LHCN-M2 (cell line): ENCODE measurements at regions not wholly inside any gene's neighbourhood (a gene's known extent, or its start where the extent isn't known, plus 50 kb on each side); places are given as distances from the start of the nearest gene placed in this dataset.
A peak's percentile ranks its signal among the peaks of the same experiment; 100 is the strongest.

Experiments
- DNase-seq: peaks from one replicate; pipeline ENCODE4 v3.0.0-alpha.2; 2012; ENCODE audit warnings: low read depth

DNA sequence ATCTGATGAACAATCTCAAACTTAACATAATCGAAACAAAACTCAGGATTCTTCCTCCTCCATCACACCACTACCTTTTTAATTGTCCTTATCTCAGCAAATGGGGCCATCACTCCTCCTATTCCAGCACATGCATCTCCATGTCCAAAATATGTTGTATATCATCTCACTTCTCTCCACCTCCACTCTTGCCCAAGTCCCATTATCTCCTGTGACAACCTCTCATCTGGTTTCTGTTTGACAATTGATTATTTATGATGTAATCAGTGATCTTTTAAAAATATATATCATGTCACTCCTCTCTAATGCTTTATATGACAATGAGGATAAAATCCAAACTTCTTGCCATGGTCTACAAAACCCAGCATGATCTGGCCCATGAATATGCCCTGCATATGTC lies 200.8 kb upstream of the HMGA2 start:
- DNase-seq = no peak

DNA sequence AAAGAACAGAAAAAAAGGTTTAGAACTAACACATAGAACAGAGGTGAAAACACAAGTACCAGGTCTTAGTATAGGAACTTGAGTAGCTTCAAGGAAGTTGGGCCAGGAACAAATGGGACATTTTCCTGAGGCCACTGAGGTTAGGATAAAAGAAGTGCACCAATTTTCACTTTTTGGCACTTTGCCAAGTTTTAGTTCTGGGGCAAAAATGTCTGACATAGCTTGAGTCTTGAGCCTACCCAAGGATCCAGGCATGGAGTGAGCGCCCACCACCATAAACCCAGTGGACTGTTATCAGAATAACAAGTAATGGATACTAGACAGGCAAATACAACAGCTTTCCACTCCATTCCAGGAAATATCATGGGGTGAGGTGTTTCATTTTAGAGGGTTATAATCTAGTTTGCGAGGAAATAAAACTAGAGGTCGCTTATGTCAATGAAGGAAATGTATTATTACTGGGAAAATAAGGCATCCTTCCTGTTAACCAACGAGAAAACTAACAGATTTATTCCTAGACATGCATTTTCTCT lies 199.7 kb upstream of the HMGA2 start:
- no peak for DNase-seq

DNA sequence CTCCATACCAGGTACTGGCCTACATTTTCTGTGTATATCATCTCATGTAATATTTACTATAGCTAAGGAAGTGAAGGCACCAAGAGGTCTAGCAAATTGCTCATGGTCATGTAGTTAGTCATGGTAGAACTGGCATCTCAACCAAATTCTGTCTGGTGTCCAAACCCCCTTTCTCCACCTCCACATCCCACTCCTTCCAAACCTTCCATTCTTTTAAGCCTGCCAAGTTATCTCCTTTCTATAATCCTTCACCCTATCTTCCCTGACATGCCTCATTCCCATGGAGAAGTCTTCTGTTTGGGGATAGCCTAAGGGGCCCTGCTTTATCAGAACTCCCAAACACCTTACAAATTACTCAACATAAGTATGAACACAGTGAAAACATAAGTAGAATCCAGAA lies 196.2 kb upstream of the HMGA2 start:
- DNase-seq = no peak

DNA sequence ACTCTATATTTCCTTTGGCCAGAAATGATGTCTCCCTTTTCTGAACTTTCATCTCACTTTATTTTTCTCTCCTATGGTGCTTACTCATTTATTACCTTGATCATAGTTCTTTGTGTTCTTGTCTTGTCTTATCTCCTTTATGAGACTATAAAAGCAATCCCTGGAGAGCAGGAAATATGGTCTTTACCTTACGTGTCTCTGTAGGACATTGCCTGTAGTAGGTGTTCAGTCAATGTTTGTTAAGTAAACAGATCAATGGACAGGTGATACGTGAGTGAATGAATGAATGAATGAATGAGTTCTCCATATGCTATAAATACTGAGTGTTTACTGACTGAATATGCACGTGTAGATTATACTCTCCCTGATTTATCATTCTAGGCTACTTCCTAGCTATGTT lies 193.7 kb upstream of the HMGA2 start:
- DNase-seq = no peak

DNA sequence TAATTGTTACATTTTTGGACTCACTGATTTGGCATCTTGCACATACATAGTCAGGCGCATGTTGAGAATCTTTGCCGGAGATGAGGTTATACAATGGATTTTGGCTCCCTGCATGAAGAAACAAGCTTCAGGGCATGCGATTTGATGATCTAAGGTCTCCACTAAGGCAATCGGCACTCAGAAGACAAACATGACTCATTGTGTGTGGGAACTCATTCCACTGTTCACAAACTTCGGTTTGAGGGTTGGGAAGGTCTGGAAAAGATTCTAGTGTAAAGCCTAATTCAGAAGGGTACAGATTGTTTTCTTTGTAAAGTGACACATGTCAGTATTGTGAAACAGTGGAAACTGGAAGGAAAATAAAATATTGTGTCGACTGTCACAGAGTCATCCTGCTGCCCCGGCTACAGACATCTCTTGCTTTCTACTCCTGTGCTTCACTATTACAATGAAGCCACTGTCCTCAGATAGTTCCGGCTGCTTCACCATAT lies 192.6 kb upstream of the HMGA2 start:
- DNase-seq = peak; percentile 100

DNA sequence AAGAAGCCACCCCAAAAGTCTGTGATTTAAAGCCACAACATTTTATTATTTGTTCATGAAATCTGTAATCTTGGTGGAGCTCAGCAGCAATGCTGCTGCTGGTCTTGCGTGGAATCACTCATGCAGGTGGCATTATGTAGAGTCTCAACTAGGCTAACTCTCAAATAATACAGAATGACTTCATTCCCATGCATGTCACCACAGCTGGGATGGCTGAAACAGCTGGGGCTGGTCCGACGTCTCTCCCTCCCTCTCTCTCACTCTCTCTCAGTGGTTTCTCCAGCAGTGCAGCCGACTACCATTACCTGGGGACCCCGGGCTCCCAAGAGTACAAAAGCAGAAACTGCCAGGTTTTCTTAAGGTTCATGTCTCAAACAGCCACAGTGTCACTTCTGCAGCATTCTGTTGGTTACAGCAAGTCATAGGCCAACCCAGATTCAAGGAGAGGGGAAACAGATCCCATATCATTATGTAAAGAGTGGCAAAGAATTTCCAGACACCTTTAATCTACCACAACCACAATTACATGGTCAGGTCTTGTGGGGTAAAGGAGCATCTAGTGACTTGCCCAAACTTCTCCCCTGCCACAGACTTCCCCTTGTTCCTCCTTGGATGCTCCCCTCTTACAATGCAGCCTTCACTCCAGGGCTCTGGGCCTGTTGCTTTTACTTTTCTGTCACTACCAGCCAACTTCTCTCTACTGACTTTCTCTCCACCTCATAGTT lies 192.0 kb upstream of the HMGA2 start:
- DNase-seq = peak; percentile 82

DNA sequence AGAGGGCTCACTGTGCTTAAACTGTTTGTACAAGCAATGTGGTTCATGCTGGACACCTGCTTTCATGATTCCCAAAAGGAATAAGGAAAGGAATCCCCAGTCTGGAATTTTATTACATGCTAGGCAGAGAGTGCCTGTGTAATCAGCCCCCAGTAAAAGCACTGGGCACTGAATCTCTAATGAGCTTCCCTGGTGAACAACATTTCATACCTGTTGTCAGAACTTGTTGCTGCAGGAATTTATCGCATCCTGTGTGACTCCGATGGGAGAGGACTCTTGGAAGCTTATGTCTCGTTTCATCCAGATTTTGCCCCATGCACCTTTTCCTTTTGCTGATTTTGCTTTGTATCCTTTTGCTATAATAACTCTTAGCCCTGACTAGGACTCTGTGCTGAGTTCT lies 190.2 kb upstream of the HMGA2 start:
- no peak for DNase-seq

DNA sequence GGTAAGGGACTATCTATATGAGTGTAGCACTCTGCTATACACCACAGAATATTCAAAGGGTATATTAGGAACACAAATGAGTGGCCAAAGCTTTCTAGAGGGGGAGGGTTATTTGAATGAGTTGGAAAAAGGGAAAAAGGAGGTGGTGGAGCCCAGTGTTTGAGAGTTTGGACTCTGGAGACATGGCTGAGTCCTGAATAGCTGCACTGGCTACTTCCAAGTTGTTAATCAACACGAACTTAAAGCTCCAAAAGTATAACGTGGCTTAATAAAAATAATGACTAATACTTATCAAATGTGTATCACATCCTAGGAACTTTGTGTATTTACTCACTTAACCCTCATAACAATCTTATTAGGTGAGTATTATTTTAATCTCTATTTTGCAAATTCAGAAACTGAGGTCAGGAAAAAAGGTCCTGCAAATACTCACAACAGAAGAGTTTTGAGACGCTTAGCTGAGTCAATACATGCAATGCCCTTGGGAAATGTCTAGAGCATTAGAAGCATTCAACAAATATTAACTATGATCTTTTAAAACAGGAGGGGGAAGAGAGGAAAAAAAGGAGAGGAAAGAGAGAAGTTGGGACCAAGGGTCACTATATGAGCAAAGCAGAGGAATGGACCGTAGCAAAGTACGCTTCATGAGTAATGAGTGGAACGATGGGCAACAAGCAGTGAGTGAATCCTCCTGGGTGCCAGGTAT lies 189.5 kb upstream of the HMGA2 start:
- peak; percentile 68 for DNase-seq

DNA sequence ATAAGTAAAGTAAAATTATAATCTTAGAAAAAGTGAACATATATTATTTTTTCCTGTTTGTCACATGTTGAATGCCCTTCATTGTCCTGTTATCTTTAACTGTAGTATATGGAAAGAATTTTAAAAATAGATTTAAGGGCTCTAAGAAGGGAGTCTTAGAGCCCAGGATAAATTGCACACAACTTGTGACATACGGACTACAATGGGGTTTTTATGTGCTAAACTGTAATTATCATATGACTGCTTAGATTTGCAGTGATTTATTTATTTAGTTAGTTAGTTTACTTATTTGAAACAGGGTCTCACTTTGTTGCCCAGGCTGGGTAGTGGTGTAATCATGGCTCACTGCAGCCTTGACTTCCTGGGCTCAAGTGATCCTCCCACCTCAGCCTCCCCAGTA lies 187.8 kb upstream of the HMGA2 start:
- DNase-seq = no peak

DNA sequence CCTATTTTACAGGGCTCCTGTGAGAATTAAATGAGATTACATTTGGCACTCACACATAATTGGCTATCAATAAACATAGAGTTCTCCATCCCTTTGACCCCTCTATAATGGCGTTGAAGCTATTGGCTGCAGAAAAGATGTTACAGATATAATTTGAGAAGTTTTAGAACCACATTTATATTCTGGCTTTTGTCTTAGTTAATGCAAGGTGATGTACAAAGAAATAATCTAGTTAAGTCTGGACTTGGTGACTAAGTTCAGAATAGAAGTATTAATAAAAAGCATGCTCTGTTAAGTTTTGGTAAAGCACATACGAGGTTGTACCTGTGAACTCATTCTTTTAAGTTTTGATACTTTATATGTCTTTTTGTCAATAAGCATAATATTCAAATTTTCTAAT lies 187.1 kb upstream of the HMGA2 start:
- DNase-seq = no peak

DNA sequence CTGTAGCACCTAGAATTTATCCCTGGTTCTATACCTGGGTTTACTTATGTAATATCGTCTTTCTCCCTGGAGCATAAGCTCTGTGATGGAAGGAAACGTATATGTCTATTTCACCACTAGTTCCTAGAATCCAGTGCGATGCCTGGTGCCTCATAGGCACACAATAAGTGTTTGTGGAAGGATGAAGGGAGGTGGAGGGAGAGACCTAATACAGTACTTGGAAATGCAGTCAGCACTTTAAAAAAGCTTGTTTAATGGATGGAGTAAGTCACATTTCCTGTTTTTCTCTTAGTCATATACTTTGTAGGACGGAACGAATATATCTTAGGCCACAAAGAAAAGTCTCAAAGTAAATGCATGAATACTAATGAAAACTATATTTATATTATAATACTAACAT lies 186.5 kb upstream of the HMGA2 start:
- DNase-seq = no peak

DNA sequence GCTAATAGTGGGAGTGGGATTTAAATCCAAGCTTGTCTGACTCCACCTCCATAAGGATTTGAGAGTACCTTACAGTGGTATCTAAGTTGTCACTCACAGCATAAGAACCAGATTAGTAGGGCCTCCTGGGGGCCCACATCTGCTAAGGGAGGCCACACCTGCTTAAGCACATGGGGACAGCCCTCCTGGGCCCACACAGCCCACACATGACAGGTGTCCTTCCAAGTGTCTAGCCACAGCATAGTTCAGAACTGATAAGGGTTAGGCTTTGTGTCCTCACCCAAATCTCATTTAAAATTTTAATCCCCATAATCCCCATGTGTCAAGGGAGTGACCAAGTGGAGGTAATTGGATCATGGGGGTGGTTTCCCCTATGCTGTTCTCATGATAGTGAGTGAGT lies 186.0 kb upstream of the HMGA2 start:
- no peak for DNase-seq

DNA sequence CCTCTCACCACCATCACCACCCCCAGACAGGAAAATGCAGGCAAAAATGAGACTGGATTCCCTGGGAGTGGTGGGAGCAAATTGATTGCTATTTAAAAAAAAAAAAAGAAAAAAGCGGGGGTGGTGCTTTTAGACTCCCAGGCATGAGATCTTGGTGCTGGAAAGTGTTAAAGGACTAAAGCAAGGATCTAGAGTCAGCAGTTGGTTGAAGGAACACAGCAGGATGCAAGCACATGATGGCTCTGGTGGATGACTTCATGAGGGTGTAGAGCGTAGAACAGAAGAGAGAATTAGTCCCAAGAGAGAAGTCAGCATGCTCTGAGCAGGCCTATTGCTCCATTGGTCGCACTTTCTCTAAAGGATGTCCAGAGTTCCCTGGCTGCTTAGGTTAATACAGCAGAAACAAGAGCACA lies 183.8 kb upstream of the HMGA2 start:
- DNase-seq = peak; percentile 88

DNA sequence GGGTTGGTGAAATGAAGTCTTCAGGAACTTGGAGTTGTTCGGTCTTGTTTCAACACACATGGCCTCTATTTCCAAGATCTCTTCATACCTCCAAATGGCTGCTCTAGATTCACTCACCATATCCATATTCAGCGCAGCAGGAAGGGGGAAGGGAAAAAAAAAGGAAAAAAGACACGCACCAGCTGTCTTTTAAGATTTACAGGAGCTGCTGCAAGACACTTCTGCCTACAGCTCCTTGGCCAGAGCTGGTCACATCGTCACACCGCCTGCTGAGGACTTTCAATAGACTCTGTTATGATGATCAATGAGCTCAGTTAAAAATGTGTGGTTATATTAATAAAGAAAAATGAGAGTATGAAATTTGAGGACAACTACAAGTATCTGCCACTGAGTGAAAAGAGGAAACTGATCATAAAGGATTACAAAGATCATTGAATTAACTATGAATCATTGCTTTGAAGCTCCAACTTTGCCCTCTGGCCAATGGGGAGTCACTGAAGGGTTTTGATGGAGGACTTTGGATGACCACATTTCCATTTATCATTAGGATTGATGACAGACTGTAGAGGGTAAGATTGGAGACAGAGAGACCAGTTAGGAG lies 182.1 kb upstream of the HMGA2 start:
- no peak for DNase-seq

DNA sequence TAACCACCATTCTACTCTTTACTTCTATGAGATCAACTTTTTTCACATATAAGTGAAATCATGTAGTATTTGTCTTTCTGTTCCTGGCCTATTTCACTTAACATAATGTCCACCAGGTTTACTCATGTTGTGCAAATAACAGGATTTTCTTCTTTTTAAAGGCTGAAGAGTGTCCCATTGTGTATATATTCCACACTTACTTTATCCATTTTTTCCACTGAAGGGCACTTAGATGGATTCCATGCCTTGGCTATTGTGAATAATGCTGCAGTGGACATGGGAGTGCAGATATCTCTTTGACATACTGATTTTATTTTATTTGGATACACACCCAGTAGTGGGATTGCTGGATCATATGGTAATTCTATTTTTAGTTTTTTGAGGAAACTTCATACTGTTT lies 181.1 kb upstream of the HMGA2 start:
- DNase-seq = no peak

DNA sequence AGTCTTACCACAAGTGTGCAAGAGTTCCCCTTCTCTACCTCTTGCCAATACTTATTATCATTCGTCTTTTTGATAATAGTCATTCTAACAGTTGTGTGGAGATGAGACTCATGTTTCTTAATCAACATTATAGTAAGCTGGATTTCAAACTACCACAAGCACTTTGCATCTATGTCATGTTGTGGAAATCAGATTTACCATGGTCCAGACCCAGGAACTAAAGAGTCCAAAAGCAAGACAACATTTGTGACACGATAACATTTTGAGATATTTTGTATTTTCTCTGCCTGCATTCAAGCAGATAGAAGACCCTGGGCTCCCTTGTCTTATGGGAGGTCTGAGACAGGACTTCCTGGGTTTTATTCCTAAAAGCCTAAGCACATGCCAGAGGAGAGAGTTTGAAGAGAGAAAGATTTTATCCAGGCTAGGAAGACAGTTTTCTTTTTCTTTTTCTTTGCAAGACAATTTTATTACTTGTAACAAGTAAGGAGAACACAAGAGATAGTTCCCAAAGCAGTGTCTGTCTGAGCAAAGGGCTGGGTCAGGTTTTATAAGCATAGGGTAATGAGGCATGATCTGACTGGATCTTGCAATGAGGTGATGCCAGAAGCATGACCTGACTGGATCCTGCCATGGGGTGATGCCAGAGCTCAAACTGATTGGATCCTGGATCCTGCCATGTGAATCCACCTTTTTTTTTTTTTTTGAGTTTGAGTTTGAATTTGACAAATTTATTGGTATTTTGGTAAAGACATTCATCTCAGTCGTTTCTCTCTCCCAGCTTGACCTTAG lies 180.5 kb upstream of the HMGA2 start:
- DNase-seq = peak; percentile 81

DNA sequence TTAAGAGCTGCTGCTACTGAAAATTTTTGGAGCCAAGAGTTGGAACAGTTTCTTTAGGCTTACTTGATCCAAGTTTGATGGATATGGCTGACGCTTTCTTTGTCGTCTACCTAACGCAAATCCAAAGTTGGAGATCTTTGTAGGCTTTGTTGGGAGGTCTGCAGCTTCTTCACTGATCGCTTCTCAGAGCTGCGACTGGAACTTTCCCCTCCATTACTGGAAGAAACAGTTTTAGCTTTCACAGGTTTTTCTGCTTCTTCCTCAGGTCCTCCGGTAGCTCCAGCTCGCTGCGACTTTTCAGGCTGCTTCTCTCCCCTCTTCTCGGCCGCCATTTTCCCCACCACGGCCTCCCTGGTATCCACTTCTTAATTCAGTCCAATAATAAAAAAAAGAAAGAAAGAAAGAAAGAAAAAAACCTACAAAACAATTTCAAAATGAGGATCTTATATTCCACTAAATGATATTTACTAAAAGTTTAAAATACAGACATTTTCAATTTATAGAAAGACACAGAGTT lies 178.1 kb upstream of the HMGA2 start:
- no peak for DNase-seq

DNA sequence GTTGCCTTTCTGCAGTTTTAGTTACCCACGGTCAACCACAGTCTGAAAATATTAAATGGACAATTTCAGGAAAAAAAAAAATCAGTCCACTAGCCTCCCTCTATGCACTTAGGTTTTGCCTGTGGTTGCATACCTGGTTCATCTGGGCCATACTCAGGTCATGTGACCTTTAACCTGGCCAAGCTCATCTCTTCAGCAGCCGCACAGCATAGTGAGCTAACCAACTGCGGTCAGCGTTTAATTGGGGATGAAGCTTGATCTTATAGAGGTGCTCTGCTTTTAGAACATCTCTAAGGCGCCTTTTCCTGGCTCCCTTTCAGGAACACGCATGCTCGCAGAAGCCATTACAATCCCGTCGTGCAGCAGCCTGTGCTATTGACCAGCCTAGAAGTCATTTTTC lies 177.2 kb upstream of the HMGA2 start:
- DNase-seq = no peak

DNA sequence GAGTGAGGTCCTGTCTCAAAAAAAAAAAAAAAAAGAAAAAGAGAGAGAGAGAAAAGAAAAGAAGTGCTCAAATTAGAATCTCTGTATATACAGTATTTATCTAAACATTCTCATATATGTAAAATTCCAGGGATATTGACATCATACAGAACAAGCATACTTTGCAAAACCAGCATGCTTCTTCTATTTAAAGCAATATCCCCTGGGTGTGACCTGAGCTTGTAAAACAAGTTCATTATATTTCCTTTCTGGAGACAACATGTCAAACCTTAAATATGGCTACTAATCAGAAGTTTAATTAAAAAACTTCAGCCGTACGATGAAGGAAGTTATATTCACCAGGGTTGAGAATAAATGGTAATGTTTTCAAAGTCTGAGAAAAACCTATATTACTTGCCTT lies 175.8 kb upstream of the HMGA2 start:
- DNase-seq = no peak

DNA sequence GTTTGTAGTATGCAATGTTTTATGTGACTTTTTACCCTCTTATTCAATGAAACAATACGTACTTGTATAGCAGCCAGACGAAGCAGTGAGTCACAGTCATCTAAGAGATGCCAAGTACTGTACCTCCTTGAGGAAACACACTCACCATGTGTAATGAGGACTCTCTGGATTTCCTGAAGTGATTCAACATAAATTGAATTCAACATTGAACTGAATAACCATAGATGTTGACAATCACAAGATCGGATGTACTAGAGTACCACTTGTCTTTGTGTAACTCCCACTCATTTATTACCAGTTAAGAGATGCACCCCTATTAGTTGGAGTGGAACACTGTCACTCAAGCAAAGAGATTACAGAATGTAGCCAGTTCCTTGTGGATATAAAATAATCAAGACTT lies 175.2 kb upstream of the HMGA2 start:
- peak; percentile 100 for DNase-seq

DNA sequence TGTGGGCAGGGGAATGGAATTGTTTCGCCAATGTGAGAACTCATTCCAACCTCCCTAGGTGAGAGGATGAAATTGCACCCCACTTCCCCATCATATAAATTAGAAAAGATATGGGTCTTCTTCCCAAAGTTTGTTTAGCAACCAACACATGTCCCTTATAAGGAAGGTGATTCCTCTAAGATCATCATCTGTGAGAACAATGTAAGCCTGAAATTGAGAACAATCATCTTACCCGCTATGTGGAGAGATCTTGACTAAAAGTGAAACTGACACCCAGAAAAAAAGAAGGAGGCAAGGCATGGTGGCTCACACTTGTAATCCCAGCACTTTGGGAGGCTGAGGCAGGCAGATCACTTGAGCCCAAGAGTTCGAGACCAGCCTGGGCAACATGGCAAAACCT lies 173.2 kb upstream of the HMGA2 start:
- DNase-seq = no peak

DNA sequence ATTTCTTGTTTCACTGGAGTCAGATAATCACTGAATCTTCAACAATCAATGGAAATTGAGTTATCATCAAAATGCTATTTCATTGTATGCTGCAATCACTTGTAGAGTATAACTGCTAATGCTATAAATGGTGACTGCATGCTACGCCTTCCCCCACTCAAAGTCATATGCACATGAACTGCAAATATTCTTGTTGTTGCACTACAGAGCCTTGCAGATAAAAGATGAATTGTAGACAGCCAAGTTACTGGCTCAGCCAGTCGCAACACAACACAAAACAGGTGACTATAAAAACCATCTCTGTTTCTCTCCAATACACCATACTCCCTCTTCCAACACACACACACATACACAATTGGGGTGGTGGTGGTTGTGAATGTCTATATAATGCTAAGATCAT lies 171.0 kb upstream of the HMGA2 start:
- DNase-seq = no peak
